ENCODE measurements at regions not wholly inside any gene's neighbourhood (a gene's known extent, or its start where the extent isn't known, plus 50 kb on each side); places are given as distances from the start of the nearest gene placed in this dataset.
A peak's percentile ranks its signal among the peaks of the same experiment; 100 is the strongest.

DNA sequence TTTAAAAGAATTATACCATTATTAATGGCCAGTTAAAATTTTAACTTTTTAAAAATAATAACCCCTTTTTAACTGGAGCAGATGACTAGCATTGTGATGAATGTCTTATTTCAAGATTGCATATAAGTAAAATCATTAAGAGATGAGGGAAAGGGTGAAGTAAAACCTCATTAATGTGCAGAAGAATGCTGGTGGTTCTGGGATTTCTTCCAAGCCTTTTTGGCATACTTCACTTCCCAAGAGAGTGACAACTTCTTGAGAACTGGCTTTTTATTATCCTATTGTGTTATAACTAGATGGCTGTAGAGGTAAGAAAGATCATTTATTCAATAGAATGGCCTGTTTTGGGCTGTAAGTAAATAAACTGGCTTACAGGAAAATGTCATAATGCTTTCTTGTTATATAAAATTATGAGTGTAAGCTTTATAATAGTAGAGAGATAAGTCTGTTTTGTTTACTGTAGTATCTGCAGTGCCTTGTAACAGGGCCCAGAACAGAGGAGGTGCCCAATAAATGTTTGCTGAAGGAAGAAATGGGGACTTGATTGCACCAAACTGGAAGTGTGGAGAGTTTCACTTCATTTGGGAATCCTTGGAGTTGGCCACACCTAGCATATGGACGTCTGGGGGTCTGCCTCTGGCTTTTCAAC, 242.9 kb upstream of the PITX2 start:
- TF ChIP-seq, protein P1, sequence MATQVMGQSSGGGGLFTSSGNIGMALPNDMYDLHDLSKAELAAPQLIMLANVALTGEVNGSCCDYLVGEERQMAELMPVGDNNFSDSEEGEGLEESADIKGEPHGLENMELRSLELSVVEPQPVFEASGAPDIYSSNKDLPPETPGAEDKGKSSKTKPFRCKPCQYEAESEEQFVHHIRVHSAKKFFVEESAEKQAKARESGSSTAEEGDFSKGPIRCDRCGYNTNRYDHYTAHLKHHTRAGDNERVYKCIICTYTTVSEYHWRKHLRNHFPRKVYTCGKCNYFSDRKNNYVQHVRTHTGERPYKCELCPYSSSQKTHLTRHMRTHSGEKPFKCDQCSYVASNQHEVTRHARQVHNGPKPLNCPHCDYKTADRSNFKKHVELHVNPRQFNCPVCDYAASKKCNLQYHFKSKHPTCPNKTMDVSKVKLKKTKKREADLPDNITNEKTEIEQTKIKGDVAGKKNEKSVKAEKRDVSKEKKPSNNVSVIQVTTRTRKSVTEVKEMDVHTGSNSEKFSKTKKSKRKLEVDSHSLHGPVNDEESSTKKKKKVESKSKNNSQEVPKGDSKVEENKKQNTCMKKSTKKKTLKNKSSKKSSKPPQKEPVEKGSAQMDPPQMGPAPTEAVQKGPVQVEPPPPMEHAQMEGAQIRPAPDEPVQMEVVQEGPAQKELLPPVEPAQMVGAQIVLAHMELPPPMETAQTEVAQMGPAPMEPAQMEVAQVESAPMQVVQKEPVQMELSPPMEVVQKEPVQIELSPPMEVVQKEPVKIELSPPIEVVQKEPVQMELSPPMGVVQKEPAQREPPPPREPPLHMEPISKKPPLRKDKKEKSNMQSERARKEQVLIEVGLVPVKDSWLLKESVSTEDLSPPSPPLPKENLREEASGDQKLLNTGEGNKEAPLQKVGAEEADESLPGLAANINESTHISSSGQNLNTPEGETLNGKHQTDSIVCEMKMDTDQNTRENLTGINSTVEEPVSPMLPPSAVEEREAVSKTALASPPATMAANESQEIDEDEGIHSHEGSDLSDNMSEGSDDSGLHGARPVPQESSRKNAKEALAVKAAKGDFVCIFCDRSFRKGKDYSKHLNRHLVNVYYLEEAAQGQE (IDR thresholded peaks at IDR 0.05; ENCODE audit: low read depth), result no peak
- TF ChIP-seq NFIC (IDR thresholded peaks at IDR 0.05), result peak; percentile 47; the same call in 1 of the 2 replicates

GRCh38 chr4:110867251-110867960, 244.5 kb upstream of the PITX2 start:
- TF ChIP-seq TCF12 (IDR thresholded peaks at IDR 0.05; ENCODE audit: low read depth), result no peak
- TF ChIP-seq EGR1 (IDR thresholded peaks at IDR 0.05), result no peak
- TF ChIP-seq MAX (IDR thresholded peaks at IDR 0.05), result no peak
- no peak for TF ChIP-seq NFIC (IDR thresholded peaks at IDR 0.05)
- TF ChIP-seq, protein P2, sequence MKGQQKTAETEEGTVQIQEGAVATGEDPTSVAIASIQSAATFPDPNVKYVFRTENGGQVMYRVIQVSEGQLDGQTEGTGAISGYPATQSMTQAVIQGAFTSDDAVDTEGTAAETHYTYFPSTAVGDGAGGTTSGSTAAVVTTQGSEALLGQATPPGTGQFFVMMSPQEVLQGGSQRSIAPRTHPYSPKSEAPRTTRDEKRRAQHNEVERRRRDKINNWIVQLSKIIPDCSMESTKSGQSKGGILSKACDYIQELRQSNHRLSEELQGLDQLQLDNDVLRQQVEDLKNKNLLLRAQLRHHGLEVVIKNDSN (IDR thresholded peaks at IDR 0.05), result no peak
- no peak for TF ChIP-seq FOXM1 (IDR thresholded peaks at IDR 0.05; ENCODE audit: borderline replicate concordance, low read depth)
- TF ChIP-seq TAF1 (IDR thresholded peaks at IDR 0.05; ENCODE audit: low read depth), result no peak
- TF ChIP-seq RAD21 (IDR thresholded peaks at IDR 0.05; ENCODE audit: low read depth), result no peak
- no peak for TF ChIP-seq TEAD4 (IDR thresholded peaks at IDR 0.05)
- TF ChIP-seq, protein P1 (IDR thresholded peaks at IDR 0.05; ENCODE audit: low read depth), result no peak
- TF ChIP-seq EP300 (IDR thresholded peaks at IDR 0.05; ENCODE audit: borderline replicate concordance), result no peak

- no peak for TF ChIP-seq CEBPB (IDR thresholded peaks at IDR 0.05)
- no peak for TF ChIP-seq EGR1 (IDR thresholded peaks at IDR 0.05)
- TF ChIP-seq FOXM1 (IDR thresholded peaks at IDR 0.05; ENCODE audit: borderline replicate concordance, low read depth), result no peak
Measured at GRCh38 chr4:110867981-110868720, 245.3 kb upstream of the PITX2 start.

- no peak for TF ChIP-seq NFIC (IDR thresholded peaks at IDR 0.05)
Measured at GRCh38 chr4:110869114-110869513, 246.2 kb upstream of the PITX2 start.

GRCh38 chr4:110869862-110870572, 247.1 kb upstream of the PITX2 start:
- TF ChIP-seq EP300 (IDR thresholded peaks at IDR 0.05; ENCODE audit: borderline replicate concordance), result no peak
- TF ChIP-seq MAX (IDR thresholded peaks at IDR 0.05), result no peak
- no peak for TF ChIP-seq CEBPB (IDR thresholded peaks at IDR 0.05)
- no peak for TF ChIP-seq EGR1 (IDR thresholded peaks at IDR 0.05)
- TF ChIP-seq, protein P1 (IDR thresholded peaks at IDR 0.05; ENCODE audit: low read depth), result no peak
- no peak for TF ChIP-seq CREB1 (IDR thresholded peaks at IDR 0.05; ENCODE audit: low read depth)
- TF ChIP-seq TEAD4 (IDR thresholded peaks at IDR 0.05), result no peak
- TF ChIP-seq NFIC (IDR thresholded peaks at IDR 0.05), result no peak
- TF ChIP-seq, protein P2 (IDR thresholded peaks at IDR 0.05), result no peak
- TF ChIP-seq TCF12 (IDR thresholded peaks at IDR 0.05; ENCODE audit: low read depth), result no peak
- no peak for TF ChIP-seq RAD21 (IDR thresholded peaks at IDR 0.05; ENCODE audit: low read depth)
- no peak for TF ChIP-seq FOXM1 (IDR thresholded peaks at IDR 0.05; ENCODE audit: borderline replicate concordance, low read depth)
- no peak for TF ChIP-seq ZBTB7A (IDR thresholded peaks at IDR 0.05; ENCODE audit: low read depth)
- no peak for TF ChIP-seq YY1 (IDR thresholded peaks at IDR 0.05; ENCODE audit: low read depth)
- no peak for TF ChIP-seq TAF1 (IDR thresholded peaks at IDR 0.05; ENCODE audit: low read depth)

All from Ishikawa (cell line).